HepG2 (cell line): ENCODE measurements at regions not wholly inside any gene's neighbourhood (a gene's known extent, or its start where the extent isn't known, plus 50 kb on each side); places are given as distances from the start of the nearest gene placed in this dataset.

Experiments used
- ZNF598 ChIP-seq: sonication (generic); formaldehyde crosslinking; IDR thresholded peaks from 2 replicates; pipeline ENCODE4 v1.5.1; 2020; ENCODE audit warnings: mild to moderate bottlenecking, missing genetic modification reagents, borderline replicate concordance
- TF ChIP-seq, protein P1 (sequence below), 2 experiments: fragments of 450-650 bp in 1 of 2; sonication (generic) in 1 of 2; formaldehyde crosslinking in 1 of 2; IDR thresholded peaks; 2 replicates each; pipeline versions ENCODE4 v1.6.1 to v1.8.0; 2016 to 2022; ENCODE audit warnings: antibody characterized with exemption in 1 of 2, mild to moderate bottlenecking in 1 of 2, missing genetic modification reagents in 1 of 2
- TF ChIP-seq, protein P2 (sequence below): sonication (generic); formaldehyde crosslinking; IDR thresholded peaks from 2 replicates; pipeline ENCODE4 v1.8.1; 2022; ENCODE audit warnings: mild to moderate bottlenecking, missing genetic modification reagents

DNA sequence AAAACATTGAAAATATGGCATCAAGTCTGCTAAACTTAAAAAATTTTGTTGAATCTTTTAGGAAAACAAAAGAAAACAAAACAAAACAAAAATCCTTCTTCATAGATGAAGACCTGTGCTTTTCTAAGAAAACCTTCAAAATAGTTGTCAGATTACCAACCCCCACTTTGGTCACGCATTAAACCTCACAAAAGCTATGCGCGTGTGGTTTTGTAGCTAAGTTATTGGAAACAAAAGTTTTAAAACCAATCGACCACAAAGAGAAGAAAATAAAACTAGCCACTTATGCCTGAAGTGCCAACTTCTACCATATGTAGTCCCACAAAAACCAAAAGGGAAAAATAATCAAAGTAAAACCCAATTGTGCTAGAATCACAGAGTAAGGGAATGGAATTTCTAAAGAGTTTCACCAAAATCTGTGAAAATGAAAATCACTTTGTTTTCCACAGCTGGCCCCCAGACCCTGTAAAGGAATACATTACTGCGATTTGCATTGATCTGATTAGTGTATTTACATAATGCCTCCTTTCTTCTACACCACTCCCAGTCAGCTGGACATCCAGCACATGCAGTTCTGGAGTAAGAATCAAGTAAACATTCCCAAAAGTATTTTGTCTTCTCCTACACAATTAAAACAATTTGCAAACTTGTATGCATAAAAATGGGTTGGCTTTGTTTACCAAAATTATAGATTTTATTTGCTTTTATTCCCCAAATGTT, 330.1 kb upstream of the DKK2 start (continued):
- TF ChIP-seq, protein P1, sequence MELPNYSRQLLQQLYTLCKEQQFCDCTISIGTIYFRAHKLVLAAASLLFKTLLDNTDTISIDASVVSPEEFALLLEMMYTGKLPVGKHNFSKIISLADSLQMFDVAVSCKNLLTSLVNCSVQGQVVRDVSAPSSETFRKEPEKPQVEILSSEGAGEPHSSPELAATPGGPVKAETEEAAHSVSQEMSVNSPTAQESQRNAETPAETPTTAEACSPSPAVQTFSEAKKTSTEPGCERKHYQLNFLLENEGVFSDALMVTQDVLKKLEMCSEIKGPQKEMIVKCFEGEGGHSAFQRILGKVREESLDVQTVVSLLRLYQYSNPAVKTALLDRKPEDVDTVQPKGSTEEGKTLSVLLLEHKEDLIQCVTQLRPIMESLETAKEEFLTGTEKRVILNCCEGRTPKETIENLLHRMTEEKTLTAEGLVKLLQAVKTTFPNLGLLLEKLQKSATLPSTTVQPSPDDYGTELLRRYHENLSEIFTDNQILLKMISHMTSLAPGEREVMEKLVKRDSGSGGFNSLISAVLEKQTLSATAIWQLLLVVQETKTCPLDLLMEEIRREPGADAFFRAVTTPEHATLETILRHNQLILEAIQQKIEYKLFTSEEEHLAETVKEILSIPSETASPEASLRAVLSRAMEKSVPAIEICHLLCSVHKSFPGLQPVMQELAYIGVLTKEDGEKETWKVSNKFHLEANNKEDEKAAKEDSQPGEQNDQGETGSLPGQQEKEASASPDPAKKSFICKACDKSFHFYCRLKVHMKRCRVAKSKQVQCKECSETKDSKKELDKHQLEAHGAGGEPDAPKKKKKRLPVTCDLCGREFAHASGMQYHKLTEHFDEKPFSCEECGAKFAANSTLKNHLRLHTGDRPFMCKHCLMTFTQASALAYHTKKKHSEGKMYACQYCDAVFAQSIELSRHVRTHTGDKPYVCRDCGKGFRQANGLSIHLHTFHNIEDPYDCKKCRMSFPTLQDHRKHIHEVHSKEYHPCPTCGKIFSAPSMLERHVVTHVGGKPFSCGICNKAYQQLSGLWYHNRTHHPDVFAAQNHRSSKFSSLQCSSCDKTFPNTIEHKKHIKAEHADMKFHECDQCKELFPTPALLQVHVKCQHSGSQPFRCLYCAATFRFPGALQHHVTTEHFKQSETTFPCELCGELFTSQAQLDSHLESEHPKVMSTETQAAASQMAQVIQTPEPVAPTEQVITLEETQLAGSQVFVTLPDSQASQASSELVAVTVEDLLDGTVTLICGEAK (IDR thresholded peaks at IDR 0.05), result no peak
- TF ChIP-seq, protein P1 (CRISPR knock-in tag; IDR thresholded peaks at IDR 0.05), result no peak
- TF ChIP-seq, protein P2, sequence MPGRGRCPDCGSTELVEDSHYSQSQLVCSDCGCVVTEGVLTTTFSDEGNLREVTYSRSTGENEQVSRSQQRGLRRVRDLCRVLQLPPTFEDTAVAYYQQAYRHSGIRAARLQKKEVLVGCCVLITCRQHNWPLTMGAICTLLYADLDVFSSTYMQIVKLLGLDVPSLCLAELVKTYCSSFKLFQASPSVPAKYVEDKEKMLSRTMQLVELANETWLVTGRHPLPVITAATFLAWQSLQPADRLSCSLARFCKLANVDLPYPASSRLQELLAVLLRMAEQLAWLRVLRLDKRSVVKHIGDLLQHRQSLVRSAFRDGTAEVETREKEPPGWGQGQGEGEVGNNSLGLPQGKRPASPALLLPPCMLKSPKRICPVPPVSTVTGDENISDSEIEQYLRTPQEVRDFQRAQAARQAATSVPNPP (CRISPR knock-in tag), result no peak
- TF ChIP-seq ZNF598 (CRISPR knock-in tag), result no peak
- TF ChIP-seq, all 625 proteins: peak for 0
